ENCODE measurements at regions not wholly inside any gene's neighbourhood (a gene's known extent, or its start where the extent isn't known, plus 50 kb on each side); places are given as distances from the start of the nearest gene placed in this dataset.

GRCh38 chr14:97002454-97002853, 205.3 kb downstream of the VRK1 start:
- DNase-seq (ENCODE audit: low read depth in 1 of 2, low spot score in 1 of 2): no peak
- Histone ChIP-seq H3K27me3 (ENCODE audit: insufficient read depth, poor library complexity, severe bottlenecking) (no peaks in the 10 kb centered on the region), H3K27ac (replicated peaks) (no peak overlapping the region), H3K4me3 (replicated peaks; ENCODE audit: insufficient read depth, low read length) (no peak overlapping the region)
- no peak for TF ChIP-seq POLR2AphosphoS5 (IDR thresholded peaks at IDR 0.05; ENCODE audit: low read depth)
- TF ChIP-seq, protein P1, sequence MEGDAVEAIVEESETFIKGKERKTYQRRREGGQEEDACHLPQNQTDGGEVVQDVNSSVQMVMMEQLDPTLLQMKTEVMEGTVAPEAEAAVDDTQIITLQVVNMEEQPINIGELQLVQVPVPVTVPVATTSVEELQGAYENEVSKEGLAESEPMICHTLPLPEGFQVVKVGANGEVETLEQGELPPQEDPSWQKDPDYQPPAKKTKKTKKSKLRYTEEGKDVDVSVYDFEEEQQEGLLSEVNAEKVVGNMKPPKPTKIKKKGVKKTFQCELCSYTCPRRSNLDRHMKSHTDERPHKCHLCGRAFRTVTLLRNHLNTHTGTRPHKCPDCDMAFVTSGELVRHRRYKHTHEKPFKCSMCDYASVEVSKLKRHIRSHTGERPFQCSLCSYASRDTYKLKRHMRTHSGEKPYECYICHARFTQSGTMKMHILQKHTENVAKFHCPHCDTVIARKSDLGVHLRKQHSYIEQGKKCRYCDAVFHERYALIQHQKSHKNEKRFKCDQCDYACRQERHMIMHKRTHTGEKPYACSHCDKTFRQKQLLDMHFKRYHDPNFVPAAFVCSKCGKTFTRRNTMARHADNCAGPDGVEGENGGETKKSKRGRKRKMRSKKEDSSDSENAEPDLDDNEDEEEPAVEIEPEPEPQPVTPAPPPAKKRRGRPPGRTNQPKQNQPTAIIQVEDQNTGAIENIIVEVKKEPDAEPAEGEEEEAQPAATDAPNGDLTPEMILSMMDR (IDR thresholded peaks at IDR 0.05; ENCODE audit: insufficient read depth, low read length): no peak

DNA sequence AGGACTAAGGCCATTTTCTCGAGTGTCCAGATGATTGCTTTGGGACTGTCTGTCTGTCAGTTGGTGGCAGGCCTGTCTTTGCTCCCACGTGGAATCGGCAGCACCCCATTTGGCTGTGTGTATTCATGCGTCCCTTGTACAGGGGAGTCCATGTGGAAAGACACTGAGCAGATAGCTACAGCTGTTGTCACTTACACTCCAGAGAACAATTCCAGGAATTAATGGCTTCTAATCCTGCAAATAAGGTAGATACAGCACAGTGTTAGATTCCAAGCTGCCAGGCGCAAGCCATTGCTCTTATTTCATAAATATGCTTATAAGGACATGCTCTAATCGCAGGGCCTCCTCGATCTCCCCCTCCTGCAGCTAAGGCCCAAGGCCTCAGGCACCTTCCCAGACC, 208.8 kb downstream of the VRK1 start:
- Histone ChIP-seq H3K27me3 (ENCODE audit: insufficient read depth, poor library complexity, severe bottlenecking) (no peaks in the 10 kb centered on the region), H3K27ac (replicated peaks) (no peak overlapping the region), H3K4me3 (replicated peaks; ENCODE audit: insufficient read depth, low read length) (no peak overlapping the region)
- no peak for TF ChIP-seq GABPA (IDR thresholded peaks at IDR 0.05; ENCODE audit: low read depth)
- TF ChIP-seq REST (IDR thresholded peaks at IDR 0.05; ENCODE audit: insufficient replicate concordance, low read depth): no peak
- TF ChIP-seq SPI1 (IDR thresholded peaks at IDR 0.05; ENCODE audit: borderline replicate concordance, low read depth): no peak
- no peak for TF ChIP-seq POLR2AphosphoS5 (IDR thresholded peaks at IDR 0.05; ENCODE audit: low read depth)
- TF ChIP-seq, protein P1 (IDR thresholded peaks at IDR 0.05; ENCODE audit: insufficient read depth, low read length): no peak
- DNase-seq (ENCODE audit: low read depth in 1 of 2, low spot score in 1 of 2): no peak

- no peak for DNase-seq (ENCODE audit: low read depth in 1 of 2, low spot score in 1 of 2)
- TF ChIP-seq REST (IDR thresholded peaks at IDR 0.05; ENCODE audit: insufficient replicate concordance, low read depth): no peak
- Histone ChIP-seq H3K27ac (replicated peaks) (no peak overlapping the region), H3K27me3 (ENCODE audit: insufficient read depth, poor library complexity, severe bottlenecking) (no peaks in the 10 kb centered on the region), H3K4me3 (replicated peaks; ENCODE audit: insufficient read depth, low read length) (no peak overlapping the region)
Measured at GRCh38 chr14:97010491-97011160, 213.4 kb downstream of the VRK1 start.

GRCh38 chr14:97013878-97014277, 216.7 kb downstream of the VRK1 start:
- Histone ChIP-seq H3K4me3 (replicated peaks; ENCODE audit: insufficient read depth, low read length) (no peak overlapping the region), H3K27me3 (ENCODE audit: insufficient read depth, poor library complexity, severe bottlenecking) (peaks cover 2% of the 10 kb centered on the region), H3K27ac (replicated peaks) (no peak overlapping the region)
- TF ChIP-seq, protein P1 (IDR thresholded peaks at IDR 0.05; ENCODE audit: insufficient read depth, low read length): no peak
- TF ChIP-seq GABPA (IDR thresholded peaks at IDR 0.05; ENCODE audit: low read depth) (no peak), POLR2AphosphoS5 (IDR thresholded peaks at IDR 0.05; ENCODE audit: low read depth) (no peak), SPI1 (IDR thresholded peaks at IDR 0.05; ENCODE audit: borderline replicate concordance, low read depth) (no peak), REST (IDR thresholded peaks at IDR 0.05; ENCODE audit: insufficient replicate concordance, low read depth) (no peak)
- no peak for DNase-seq (ENCODE audit: low read depth in 1 of 2, low spot score in 1 of 2)
